GM10248 (cell line): ENCODE measurements at regions not wholly inside any gene's neighbourhood (a gene's known extent, or its start where the extent isn't known, plus 50 kb on each side); places are given as distances from the start of the nearest gene placed in this dataset.

Experiments
- CTCF ChIA-PET: fragments of 300-600 bp; sonication (Branson Sonifier 250); formaldehyde crosslinking; extraction: SDS; loops from one replicate; lab custom pipeline; 2021; ENCODE audit warnings: antibody characterized with exemption; lab: Yijun Ruan, JAX
- POLR2A ChIA-PET: fragments of 350-650 bp; sonication (Branson Sonifier 250); formaldehyde crosslinking; extraction: SDS; loops from one replicate; lab custom pipeline; 2020; ENCODE audit warnings: antibody characterized with exemption; lab: Yijun Ruan, JAX
- DNase-seq: peaks from one replicate; pipeline ENCODE4 v3.0.0; 2012; ENCODE audit errors: extremely low spot score
- CTCF ChIP-seq: IDR thresholded peaks from 2 replicates; pipeline ENCODE4 v1.5.1; 2012; ENCODE audit warnings: mild to moderate bottlenecking, low read depth; ENCODE audit errors: extremely low read depth, missing control alignments, control extremely low read depth

- ChIA-PET CTCF (no interaction called here), POLR2A (no interaction called here)
- TF ChIP-seq CTCF = no peak
- DNase-seq = no peak
These were observed 117.7 kb upstream of the ETS2 start for GRCh38 chr21:38688068-38688467.

- TF ChIP-seq CTCF = no peak
- ChIA-PET POLR2A (no interaction called here), CTCF (no interaction called here)
- DNase-seq = no peak
These were observed 114.1 kb upstream of the ETS2 start for GRCh38 chr21:38691631-38692030.

GRCh38 chr21:38696579-38696978, 109.2 kb upstream of the ETS2 start:
- ChIA-PET CTCF (interaction anchor here (0.9 kb wide), 1 partner anchor 25 kb away, joined by 3 read pairs; no protein-coding TSS in a partner anchor), POLR2A (no interaction called here)
- TF ChIP-seq CTCF = no peak
- no peak for DNase-seq

- POLR2A ChIA-PET = no interaction called here
- TF ChIP-seq CTCF = no peak
- CTCF ChIA-PET = interaction anchor here (1.2 to 1.3 kb wide), 2 partner anchors 19 to 40 kb away, joined by 3 read pairs; no protein-coding TSS in a partner anchor
- DNase-seq = no peak
These were observed 106.7 kb upstream of the ETS2 start for GRCh38 chr21:38699048-38699447.

- ChIA-PET CTCF (no interaction called here), POLR2A (interaction anchor here (0.7 kb wide), 1 partner anchor 10 kb away, joined by 7 read pairs; no protein-coding TSS in a partner anchor)
- no peak for DNase-seq
- no peak for TF ChIP-seq CTCF
These were observed 103.5 kb upstream of the ETS2 start for GRCh38 chr21:38702196-38702595.

GRCh38 chr21:38709876-38710275, 95.9 kb upstream of the ETS2 start:
- ChIA-PET POLR2A (no interaction called here), CTCF (no interaction called here)
- no peak for TF ChIP-seq CTCF
- no peak for DNase-seq

- POLR2A ChIA-PET = interaction anchor here (0.5 kb wide), 1 partner anchor 10 kb away, joined by 7 read pairs; no protein-coding TSS in a partner anchor
- no peak for DNase-seq
- peak; percentile 26 for TF ChIP-seq CTCF
- CTCF ChIA-PET = interaction anchor here (1.0 kb wide), 1 partner anchor 45 kb away, joined by 3 read pairs; no protein-coding TSS in a partner anchor
These were observed 93.7 kb upstream of the ETS2 start for GRCh38 chr21:38712071-38712470.
